Central memory CD8-positive, alpha-beta T cell (primary cell): ENCODE measurements at regions not wholly inside any gene's neighbourhood (a gene's known extent, or its start where the extent isn't known, plus 50 kb on each side); places are given as distances from the start of the nearest gene placed in this dataset.

ENCODE experiments used
- ATAC-seq: fragments of 150-1000 bp; cut with Tn5 transposase; replicated peaks from 2 replicates; pipeline ENCODE4 v1.10.0; 2022; ENCODE audit warnings: mild to moderate bottlenecking, moderate FRiP score, moderate number of reproducible peaks; ENCODE audit not compliant: poor library complexity, severe bottlenecking; ENCODE audit errors: extremely low read depth
- DNase-seq, 2 donors: peaks; one replicate each; pipeline ENCODE4 v3.0.0; 2021; ENCODE audit warnings: low spot score in 2 of 2
- H3K27ac Mint-ChIP-seq: one replicate; pipeline ENCODE4 v1.8.0; 2022; ENCODE audit warnings: low read depth, mild to moderate bottlenecking, moderate library complexity, mixed read lengths
- H3K27me3 Mint-ChIP-seq: one replicate; pipeline ENCODE4 v1.8.0; 2022; ENCODE audit warnings: mixed read lengths
- H3K36me3 Mint-ChIP-seq: one replicate; pipeline ENCODE4 v1.8.0; 2022; ENCODE audit warnings: mild to moderate bottlenecking, moderate library complexity, mixed read lengths; ENCODE audit not compliant: insufficient read depth
- H3K4me1 Mint-ChIP-seq: one replicate; pipeline ENCODE4 v1.8.0; 2022; ENCODE audit warnings: mixed read lengths
- H3K4me3 Mint-ChIP-seq: one replicate; pipeline ENCODE4 v1.8.0; 2022; ENCODE audit warnings: mild to moderate bottlenecking, moderate library complexity, mixed read lengths
- H3K9me3 Mint-ChIP-seq: one replicate; pipeline ENCODE4 v1.8.0; 2022; ENCODE audit warnings: mixed read lengths

DNA sequence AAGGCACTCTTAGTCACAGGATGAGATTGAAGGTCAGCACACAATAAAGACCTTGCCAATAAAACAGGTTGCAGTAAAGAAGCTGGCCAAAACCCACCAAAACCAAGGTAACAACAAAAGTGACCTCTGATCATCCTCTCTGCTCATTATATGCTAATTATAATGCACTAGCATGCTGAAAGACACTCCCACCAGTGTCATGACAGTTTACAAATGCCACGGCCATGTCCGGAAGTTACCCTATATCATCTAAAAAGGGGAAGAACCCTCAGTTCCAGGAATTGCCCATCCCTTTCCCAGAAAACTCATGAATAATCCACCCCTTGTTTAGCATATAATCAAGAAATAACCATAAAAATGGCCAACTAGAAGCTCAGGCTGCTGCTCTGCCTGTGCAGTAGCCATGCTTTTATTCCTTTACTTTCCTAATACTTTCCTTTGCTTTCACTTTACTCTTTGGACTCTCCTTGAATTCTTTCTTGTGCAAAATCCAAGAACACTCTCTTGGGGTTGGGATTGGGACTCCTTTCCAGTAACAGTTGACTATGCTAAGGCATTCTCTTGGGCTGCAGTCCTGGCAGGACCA, 527.3 kb upstream of the MAP3K7 start:
- DNase-seq: no peak
- no peak overlapping the region for H3K4me3 Mint-ChIP-seq
- no peak overlapping the region for H3K27ac Mint-ChIP-seq
- no peaks in the 10 kb centered on the region for H3K9me3 Mint-ChIP-seq
- ATAC-seq: no peak
- no peaks in the 10 kb centered on the region for H3K36me3 Mint-ChIP-seq
- no peaks in the 10 kb centered on the region for H3K4me1 Mint-ChIP-seq
- no peaks in the 10 kb centered on the region for H3K27me3 Mint-ChIP-seq

DNA sequence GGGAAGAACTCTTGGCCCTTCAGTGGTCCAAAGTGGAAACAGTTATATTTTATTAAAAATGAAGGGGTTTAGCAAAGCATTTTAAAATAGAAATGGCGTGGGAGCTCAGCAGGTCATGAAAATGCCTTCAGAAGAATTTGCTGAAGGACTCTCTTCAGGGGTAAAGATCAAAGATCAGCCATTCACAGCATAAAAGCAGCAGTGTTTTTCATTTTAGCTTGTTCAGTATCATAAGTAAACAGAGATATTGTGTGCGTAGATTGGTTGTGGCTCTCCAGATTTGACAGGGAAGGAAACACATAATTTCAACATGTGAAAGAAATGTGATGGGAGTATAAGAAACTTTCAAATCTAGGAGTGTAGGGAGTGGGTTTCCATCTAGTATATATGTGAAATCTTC, 519.2 kb upstream of the MAP3K7 start:
- Mint-ChIP-seq H3K4me3 (no peak overlapping the region), H3K4me1 (no peaks in the 10 kb centered on the region), H3K27ac (no peak overlapping the region), H3K27me3 (no peaks in the 10 kb centered on the region), H3K9me3 (no peaks in the 10 kb centered on the region), H3K36me3 (no peaks in the 10 kb centered on the region)
- ATAC-seq (no peak), DNase-seq (no peak)

GRCh38 chr6:91105532-91105931, 518.7 kb upstream of the MAP3K7 start:
- H3K4me3 Mint-ChIP-seq: no peak overlapping the region
- no peaks in the 10 kb centered on the region for H3K9me3 Mint-ChIP-seq
- H3K4me1 Mint-ChIP-seq: no peaks in the 10 kb centered on the region
- no peak for DNase-seq
- no peak overlapping the region for H3K27ac Mint-ChIP-seq
- no peaks in the 10 kb centered on the region for H3K36me3 Mint-ChIP-seq
- no peaks in the 10 kb centered on the region for H3K27me3 Mint-ChIP-seq
- no peak for ATAC-seq

GRCh38 chr6:91099479-91099878, 512.6 kb upstream of the MAP3K7 start:
- Mint-ChIP-seq H3K4me1 (no peaks in the 10 kb centered on the region), H3K4me3 (no peak overlapping the region), H3K9me3 (peaks cover 5% of the 10 kb centered on the region), H3K27ac (no peak overlapping the region), H3K27me3 (no peaks in the 10 kb centered on the region), H3K36me3 (no peaks in the 10 kb centered on the region)
- DNase-seq (no peak), ATAC-seq (no peak)

GRCh38 chr6:91098006-91098405, 511.1 kb upstream of the MAP3K7 start:
- H3K4me3 Mint-ChIP-seq: no peak overlapping the region
- DNase-seq (no peak), ATAC-seq (no peak)
- no peaks in the 10 kb centered on the region for H3K36me3 Mint-ChIP-seq
- H3K9me3 Mint-ChIP-seq: peaks cover 5% of the 10 kb centered on the region
- no peak overlapping the region for H3K27ac Mint-ChIP-seq
- H3K27me3 Mint-ChIP-seq: no peaks in the 10 kb centered on the region
- H3K4me1 Mint-ChIP-seq: no peaks in the 10 kb centered on the region

DNA sequence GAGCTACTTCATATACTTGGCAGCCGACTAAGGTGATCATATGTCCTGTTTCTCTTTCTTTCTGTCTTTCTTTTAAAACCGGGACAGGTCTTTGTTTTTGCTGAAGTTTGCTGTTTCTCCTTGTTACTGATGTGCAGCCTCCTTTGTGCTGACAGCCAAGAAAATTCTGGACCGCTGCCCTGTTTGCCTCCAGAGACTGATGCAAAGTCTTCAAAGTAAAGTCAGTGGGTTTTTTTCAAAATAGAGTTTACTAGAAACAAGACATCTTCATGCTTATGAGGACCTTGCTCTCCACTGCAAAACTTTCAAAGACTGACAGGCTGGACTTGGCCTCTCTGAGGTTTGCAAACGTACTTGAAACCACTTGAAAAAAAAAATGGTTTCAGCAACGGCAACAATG, 510.5 kb upstream of the MAP3K7 start:
- Mint-ChIP-seq H3K4me1 (no peaks in the 10 kb centered on the region), H3K36me3 (no peaks in the 10 kb centered on the region), H3K27me3 (no peaks in the 10 kb centered on the region), H3K4me3 (no peak overlapping the region), H3K9me3 (peaks cover 5% of the 10 kb centered on the region), H3K27ac (no peak overlapping the region)
- DNase-seq: no peak
- no peak for ATAC-seq

GRCh38 chr6:91094806-91095475, 508.1 kb upstream of the MAP3K7 start:
- Mint-ChIP-seq H3K4me3 (no peak overlapping the region), H3K27ac (no peak overlapping the region), H3K4me1 (no peaks in the 10 kb centered on the region), H3K36me3 (no peaks in the 10 kb centered on the region), H3K27me3 (no peaks in the 10 kb centered on the region), H3K9me3 (peaks cover 10% of the 10 kb centered on the region)
- ATAC-seq (no peak), DNase-seq (no peak)

DNA sequence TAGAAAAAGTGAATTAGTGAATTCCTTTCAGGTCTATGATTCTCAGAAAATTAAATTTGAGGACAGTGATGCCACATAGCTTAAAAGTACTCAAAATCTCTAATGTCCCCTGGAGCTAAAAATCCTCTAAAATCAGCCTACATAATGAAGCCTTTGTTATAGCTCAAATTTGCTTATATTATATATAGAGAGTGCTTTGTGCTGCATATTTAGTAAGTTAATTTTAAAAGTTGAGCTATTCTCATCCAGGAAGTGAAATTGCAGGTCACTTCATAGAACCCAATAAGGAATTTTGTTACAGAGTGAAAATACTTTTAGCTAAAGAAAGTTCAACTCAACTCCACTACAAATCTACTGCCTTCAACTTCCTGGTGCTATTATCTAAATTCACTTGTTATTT, 507.5 kb upstream of the MAP3K7 start:
- no peak for DNase-seq
- H3K4me1 Mint-ChIP-seq: no peaks in the 10 kb centered on the region

GRCh38 chr6:91088976-91089375, 502.1 kb upstream of the MAP3K7 start:
- H3K9me3 Mint-ChIP-seq: peaks cover 6% of the 10 kb centered on the region
- ATAC-seq: no peak
- H3K27me3 Mint-ChIP-seq: no peaks in the 10 kb centered on the region
- no peaks in the 10 kb centered on the region for H3K36me3 Mint-ChIP-seq
- no peaks in the 10 kb centered on the region for H3K4me1 Mint-ChIP-seq
- no peak overlapping the region for H3K27ac Mint-ChIP-seq
- no peak overlapping the region for H3K4me3 Mint-ChIP-seq
- no peak for DNase-seq

More for the DNA sequence above, 507.5 kb upstream of the MAP3K7 start:
- H3K9me3 Mint-ChIP-seq: peaks cover 8% of the 10 kb centered on the region
- no peak overlapping the region for H3K27ac Mint-ChIP-seq
- no peak for ATAC-seq
- no peak overlapping the region for H3K4me3 Mint-ChIP-seq
- no peaks in the 10 kb centered on the region for H3K36me3 Mint-ChIP-seq
- H3K27me3 Mint-ChIP-seq: no peaks in the 10 kb centered on the region

DNA sequence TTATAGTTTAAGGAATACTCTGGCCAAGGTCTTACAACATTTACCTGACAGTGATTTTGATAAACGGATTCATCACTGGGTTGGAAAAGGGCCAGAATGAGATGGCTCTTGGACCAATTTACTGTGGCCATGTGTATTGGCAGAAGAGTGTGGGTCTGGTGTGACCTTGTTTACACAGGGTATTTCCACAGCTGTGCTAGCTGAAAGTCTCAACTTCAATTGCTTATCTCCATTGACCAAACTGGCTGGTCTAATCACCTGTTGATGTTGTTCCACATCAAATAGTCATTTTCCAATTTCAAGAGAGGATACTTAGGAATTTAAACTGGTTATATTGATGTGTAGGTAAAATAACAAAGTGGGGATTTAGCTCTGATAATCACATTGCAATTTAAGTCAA, 501.6 kb upstream of the MAP3K7 start:
- Mint-ChIP-seq H3K27ac (no peak overlapping the region), H3K9me3 (peaks cover 6% of the 10 kb centered on the region), H3K4me1 (no peaks in the 10 kb centered on the region), H3K27me3 (no peaks in the 10 kb centered on the region), H3K36me3 (no peaks in the 10 kb centered on the region), H3K4me3 (no peak overlapping the region)
- DNase-seq (no peak), ATAC-seq (no peak)

- no peak for ATAC-seq
- no peaks in the 10 kb centered on the region for H3K27me3 Mint-ChIP-seq
- no peak overlapping the region for H3K27ac Mint-ChIP-seq
- H3K36me3 Mint-ChIP-seq: no peaks in the 10 kb centered on the region
- no peak for DNase-seq
- H3K4me1 Mint-ChIP-seq: no peaks in the 10 kb centered on the region
- no peak overlapping the region for H3K4me3 Mint-ChIP-seq
- H3K9me3 Mint-ChIP-seq: peaks cover 6% of the 10 kb centered on the region
Measured at GRCh38 chr6:91087908-91088307, 501.0 kb upstream of the MAP3K7 start.

DNA sequence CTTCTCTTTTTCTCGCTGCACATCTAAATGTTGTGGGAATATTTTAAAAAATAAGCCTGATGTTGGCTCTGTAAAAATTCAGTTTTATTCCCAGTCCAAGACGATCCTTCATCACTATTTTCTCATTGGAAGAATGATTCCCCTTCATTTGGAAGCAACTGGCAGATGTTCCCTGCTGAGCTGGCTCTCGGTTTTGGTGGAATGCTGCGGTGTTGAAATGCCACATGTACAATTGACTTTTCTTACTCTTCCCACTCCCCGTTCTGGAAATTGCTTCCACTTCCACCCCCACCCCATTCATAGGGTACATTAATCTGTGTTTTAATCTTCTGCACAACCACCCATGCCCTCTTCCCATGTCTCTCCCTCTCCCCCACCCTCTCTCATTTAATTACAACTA, 496.3 kb upstream of the MAP3K7 start:
- ATAC-seq (no peak), DNase-seq (no peak)
- Mint-ChIP-seq H3K9me3 (no peaks in the 10 kb centered on the region), H3K36me3 (no peaks in the 10 kb centered on the region), H3K27me3 (no peaks in the 10 kb centered on the region), H3K4me3 (no peak overlapping the region), H3K27ac (no peak overlapping the region), H3K4me1 (no peaks in the 10 kb centered on the region)

DNA sequence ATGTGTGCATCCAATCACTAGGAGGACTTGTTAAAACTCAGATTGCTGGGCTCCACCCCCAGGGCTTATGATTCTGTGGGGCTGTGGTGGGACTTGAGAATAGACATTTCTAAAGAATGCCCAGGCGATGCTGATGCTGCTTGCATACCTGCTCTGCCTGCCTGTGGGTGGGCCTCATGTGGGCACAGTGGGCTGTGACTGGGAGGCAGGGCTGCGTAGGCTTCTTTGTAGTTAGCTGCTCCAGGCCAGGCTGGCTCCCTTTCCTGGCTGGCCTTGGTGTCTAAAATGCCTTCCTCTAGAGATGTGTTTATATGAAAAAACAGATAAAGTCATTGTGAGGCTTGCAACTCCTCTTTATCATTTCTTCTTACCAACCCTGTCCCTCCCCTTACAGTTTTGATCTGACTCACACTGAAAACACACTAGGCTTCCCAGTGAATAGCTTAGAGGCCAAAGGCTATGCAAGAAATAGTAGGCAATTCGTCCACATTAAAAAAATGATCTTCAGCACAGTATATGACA, 495.5 kb upstream of the MAP3K7 start:
- Mint-ChIP-seq H3K27me3 (no peaks in the 10 kb centered on the region), H3K27ac (no peak overlapping the region), H3K4me3 (no peak overlapping the region), H3K36me3 (no peaks in the 10 kb centered on the region), H3K9me3 (no peaks in the 10 kb centered on the region), H3K4me1 (no peaks in the 10 kb centered on the region)
- ATAC-seq (no peak), DNase-seq (no peak)
